T-helper 17 cell (primary cell): ENCODE measurements at regions not wholly inside any gene's neighbourhood (a gene's known extent, or its start where the extent isn't known, plus 50 kb on each side); places are given as distances from the start of the nearest gene placed in this dataset.

Experiments
- ATAC-seq: fragments of 150-1000 bp; cut with Tn5 transposase; 2 replicates; pipeline ENCODE4 v1.10.0; 2021; ENCODE audit warnings: mild to moderate bottlenecking, moderate library complexity
- DNase-seq, 3 donors: peaks; one replicate each; pipeline versions ENCODE4 v3.0.0 to v3.0.0-alpha.2; 2020 to 2021
- H3K9me3 ChIP-seq: one replicate; pipeline ENCODE4 v1.7.0; 2013; ENCODE audit warnings: low read length, mild to moderate bottlenecking; ENCODE audit not compliant: control insufficient read depth, poor library complexity, severe bottlenecking
- H3K27ac Mint-ChIP-seq: one replicate; pipeline ENCODE4 v1.8.0; 2022; ENCODE audit warnings: mild to moderate bottlenecking, moderate library complexity, mixed read lengths
- H3K27me3 Mint-ChIP-seq: one replicate; pipeline ENCODE4 v1.8.0; 2022; ENCODE audit warnings: mixed read lengths
- H3K36me3 Mint-ChIP-seq: one replicate; pipeline ENCODE4 v1.8.0; 2022; ENCODE audit warnings: low read depth, mixed read lengths
- H3K4me1 Mint-ChIP-seq: one replicate; pipeline ENCODE4 v1.8.0; 2022; ENCODE audit warnings: mild to moderate bottlenecking, mixed read lengths
- H3K4me3 Mint-ChIP-seq: one replicate; pipeline ENCODE4 v1.8.0; 2022; ENCODE audit warnings: mild to moderate bottlenecking, moderate library complexity, mixed read lengths

GRCh38 chr19:57068921-57069697, 50.7 kb upstream of the USP29 start:
- no peak overlapping the region for H3K4me3 Mint-ChIP-seq
- no peak for ATAC-seq
- no peaks in the 10 kb centered on the region for H3K36me3 Mint-ChIP-seq
- no peaks in the 10 kb centered on the region for H3K4me1 Mint-ChIP-seq
- H3K9me3 ChIP-seq, result no peaks in the 10 kb centered on the region
- no peaks in the 10 kb centered on the region for H3K27me3 Mint-ChIP-seq
- H3K27ac Mint-ChIP-seq, result no peak overlapping the region
- no peak for DNase-seq
